Right ventricle myocardium inferior (tissue), 1 donor: ENCODE measurements at regions not wholly inside any gene's neighbourhood (a gene's known extent, or its start where the extent isn't known, plus 50 kb on each side); places are given as distances from the start of the nearest gene placed in this dataset.

Source experiments
- ATAC-seq: fragments of 200-7000 bp; cut with Tn5 transposase; one replicate; pipeline ENCODE4 v1.9.1; 2020; ENCODE audit warnings: mild to moderate bottlenecking, moderate library complexity
- DNase-seq: peaks from one replicate; pipeline ENCODE4 v3.0.0; 2021; ENCODE audit errors: missing footprints
- intact Hi-C: fragments of 100-400 bp; cut with DNase I; formaldehyde crosslinking; loops from one replicate; pipeline ENCODE4 v1.11.0; 2022
- donor health status: DM: no; HTN: yes; CAD: no; lungs with severe emphysema.

DNA sequence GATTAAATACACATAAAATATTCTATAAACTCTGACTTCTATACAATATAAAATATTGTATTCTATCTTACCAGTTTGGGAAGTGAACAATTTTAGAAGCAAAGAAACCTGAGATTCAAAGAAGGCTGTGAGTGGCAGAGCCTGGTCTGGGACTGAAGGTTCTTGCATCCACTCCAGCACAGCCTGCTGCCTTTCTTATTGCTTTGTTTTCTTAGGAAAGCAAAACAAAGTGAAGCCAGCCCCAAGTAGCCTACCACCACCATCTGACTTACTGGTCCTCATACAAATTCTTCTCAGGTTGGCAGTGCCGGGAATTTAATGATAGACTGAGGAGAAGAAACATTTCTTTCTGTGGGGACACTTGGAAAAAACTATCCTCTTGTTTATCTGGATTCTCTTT lies 129.7 kb upstream of the SMAD1 start:
- no peak for DNase-seq
- ATAC-seq, result no peak
- intact Hi-C loops, result no loop called here

DNA sequence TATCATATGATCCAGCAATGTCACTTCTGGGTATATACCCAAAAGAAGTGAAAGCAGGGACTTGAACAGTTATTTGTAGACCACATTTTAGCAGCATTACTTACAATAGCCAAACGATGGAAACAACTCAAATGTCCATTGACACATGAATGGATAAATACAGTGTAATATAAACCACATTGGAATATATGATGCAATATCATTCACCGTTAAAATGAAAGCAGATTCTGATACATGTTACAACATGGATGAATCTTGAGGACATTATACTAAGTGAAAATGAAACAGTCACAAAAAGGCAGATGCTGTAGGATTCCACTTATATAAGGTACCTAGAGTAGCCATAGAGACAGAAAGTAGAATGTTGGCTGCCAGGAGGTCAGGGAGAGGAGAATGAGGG lies 130.5 kb upstream of the SMAD1 start:
- ATAC-seq (no peak), DNase-seq (no peak)
- intact Hi-C loops, result no loop called here

DNA sequence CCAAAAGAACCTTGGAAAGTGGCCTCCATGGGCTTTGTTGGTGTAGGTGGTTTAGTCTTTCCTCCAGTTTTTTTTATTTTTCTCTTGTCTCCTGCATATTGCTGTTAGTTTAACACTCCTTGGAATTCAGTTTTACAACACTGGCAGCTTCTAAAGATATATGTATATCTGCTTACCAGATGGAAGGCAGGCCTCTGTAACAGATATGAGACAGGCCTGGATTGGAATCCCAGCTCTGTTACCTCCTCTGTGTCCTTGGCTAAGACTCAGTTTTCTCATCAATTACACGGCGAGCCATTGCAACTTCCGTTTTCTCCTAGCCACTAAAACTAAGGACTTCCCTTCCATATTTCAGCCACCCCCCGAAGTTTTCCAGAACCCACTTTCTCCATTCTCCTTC lies 133.4 kb upstream of the SMAD1 start:
- intact Hi-C loops, result no loop called here

DNA sequence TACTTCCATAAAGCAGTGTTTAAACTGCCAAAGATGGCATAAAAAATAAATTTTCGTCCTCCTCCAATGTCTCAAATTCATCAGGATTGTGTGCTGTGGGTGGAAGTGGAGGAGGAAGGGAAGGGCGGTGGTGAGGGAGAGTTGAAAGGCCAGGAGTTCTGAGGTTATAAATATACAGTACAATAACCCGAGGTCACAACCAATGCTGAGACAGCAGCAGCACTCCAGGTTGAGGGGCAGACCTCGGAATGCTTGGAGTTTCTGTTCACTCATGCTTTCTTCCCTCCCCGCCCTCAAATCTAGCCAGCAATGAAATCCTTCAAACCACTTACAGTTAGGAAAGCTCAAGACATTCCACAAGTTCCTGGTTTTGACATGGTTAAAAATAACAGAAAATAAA lies 134.0 kb upstream of the SMAD1 start:
- ATAC-seq (no peak), DNase-seq (no peak)
- intact Hi-C loops, result no loop called here

More for the DNA sequence above, 133.4 kb upstream of the SMAD1 start:
- DNase-seq, result no peak
- ATAC-seq, result no peak

DNA sequence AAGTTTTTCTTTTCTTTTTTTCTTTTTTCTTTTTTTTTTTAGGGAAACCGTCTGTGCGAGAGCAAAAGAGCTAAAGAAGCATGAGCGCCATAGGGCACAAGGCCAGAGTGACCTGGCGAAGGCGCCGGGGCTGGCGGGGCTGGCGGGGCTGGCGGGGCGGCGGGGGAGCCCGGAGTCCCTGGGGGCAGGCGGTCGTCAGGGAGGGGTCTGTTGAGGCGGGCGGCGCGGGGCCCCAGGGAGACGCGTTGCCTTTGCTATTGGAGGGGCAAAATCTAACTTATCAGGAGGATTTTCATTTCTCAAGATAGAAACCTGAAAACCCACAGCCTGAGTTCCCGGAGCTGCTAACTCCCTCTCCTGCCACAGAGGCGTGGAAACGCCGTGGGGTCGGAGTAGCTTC lies 135.6 kb upstream of the SMAD1 start:
- intact Hi-C loops, result no loop called here
- DNase-seq (no peak), ATAC-seq (no peak)

DNA sequence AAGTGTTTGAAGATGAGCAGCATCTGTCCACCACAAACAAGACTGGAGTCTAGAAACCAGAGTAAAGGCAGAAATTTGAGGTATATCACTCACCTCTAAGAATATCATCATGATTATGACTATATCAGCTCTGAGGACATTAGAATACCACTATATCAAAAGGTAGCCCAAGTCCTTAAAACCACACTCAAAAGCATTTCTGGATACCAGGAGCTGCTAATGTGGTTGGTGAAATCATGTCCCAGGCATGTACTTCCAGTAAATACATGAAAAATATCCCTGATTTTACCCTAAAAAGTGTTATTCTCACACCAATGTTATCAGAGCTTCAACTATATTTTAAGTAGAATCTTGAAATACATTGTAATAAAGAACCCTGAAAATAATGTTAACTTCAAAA lies 136.3 kb upstream of the SMAD1 start:
- DNase-seq (no peak), ATAC-seq (no peak)
- intact Hi-C loops, result no loop called here

DNA sequence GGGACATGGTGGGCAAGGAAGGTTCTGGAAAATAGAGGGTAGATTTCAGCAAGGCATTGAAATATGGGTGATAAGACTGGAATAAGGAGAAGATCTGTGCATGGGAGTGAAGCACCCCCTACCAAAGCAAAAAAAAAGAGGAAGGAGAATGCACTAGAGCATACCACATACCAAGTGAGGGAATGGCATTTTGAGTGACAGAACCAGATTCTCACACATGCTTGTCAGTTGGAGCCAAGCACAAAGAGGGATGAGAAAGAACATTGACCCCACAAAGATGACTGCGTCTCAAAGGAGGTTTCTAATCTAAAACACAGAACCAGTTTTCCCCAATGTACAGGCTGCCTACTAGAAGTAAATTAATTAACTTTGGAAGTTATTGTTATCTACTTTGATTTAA lies 140.3 kb upstream of the SMAD1 start:
- ATAC-seq (no peak), DNase-seq (no peak)
- intact Hi-C loops, result no loop called here

DNA sequence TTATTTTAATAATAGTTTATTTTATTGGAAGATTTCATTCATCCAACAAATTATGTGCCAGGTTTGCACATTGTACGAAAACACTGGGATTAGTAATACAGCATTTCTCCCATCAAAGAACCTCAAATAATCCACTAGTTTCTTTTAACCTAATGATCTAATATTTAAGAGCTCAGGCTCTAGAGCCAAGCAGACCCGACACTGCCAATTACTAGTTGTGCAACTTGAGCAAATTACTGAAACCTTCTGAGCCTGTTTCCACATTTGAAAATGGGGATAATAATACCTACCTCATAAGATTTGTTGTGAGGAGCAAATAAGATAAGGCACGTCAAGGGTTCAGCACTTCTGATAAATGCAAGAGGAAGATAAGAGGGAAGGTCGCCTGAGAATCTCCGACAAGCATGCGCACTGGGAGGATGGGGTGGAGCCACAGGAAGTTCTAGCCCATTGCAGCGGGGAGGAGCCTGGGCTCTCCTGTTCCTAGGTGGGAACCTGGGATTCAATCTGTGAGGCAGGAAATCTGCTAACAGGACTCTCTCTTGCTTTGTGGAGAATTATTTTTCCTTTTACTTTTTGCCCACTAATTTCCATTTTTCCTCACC lies 141.5 kb upstream of the SMAD1 start:
- DNase-seq (no peak), ATAC-seq (no peak)
- intact Hi-C loops, result no loop called here

DNA sequence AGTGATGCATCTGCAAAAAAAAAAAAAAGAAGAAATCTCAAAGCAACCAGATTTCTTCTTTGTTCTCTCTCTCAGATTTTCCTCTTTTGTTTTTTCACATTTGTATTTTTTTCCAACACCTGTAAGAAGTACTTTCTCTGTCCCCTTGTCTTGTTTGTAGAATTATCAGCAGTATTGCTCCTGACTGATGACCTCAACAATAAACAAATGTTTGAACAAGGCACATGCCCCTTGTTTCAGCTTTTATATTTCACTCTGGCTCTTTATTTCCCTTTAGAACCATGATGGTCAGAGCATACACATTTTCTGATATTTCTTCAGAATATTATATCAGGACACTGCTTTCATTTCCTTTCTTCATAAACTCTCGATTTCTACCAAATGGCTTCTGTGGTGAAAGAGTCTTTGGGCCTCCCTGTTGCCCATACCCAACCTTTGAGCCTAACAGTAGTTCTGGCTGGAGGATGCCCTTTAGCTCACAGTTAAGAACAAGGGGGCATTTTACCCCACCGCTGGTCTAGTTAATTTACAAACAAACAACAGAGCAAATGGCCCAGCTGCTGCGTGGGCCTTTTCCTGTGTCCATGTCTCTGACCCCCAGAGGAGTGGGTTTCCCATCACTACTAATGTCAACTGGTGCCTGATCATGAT lies 142.5 kb upstream of the SMAD1 start:
- DNase-seq (no peak), ATAC-seq (no peak)
- intact Hi-C loops, result no loop called here

DNA sequence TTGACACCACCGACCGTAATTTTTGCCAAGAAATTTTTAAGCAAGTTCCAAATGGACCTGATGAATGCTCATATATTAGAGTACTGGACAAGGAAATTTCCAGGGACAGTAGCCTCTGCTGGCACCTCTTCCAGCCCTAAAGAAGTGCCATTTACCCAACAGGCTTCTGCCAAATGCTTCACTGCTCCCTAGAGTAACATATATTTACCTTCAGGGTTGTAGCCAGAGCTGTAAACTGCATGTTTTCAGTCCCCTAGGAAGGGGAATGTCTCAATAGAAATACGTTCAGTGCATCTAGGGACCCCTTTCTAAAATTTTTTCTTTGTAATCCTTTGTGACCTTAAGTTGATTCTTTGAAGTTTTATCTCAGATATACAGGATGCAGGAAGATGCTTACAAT lies 143.1 kb upstream of the SMAD1 start:
- ATAC-seq (no peak), DNase-seq (no peak)
- intact Hi-C loops, result no loop called here

DNA sequence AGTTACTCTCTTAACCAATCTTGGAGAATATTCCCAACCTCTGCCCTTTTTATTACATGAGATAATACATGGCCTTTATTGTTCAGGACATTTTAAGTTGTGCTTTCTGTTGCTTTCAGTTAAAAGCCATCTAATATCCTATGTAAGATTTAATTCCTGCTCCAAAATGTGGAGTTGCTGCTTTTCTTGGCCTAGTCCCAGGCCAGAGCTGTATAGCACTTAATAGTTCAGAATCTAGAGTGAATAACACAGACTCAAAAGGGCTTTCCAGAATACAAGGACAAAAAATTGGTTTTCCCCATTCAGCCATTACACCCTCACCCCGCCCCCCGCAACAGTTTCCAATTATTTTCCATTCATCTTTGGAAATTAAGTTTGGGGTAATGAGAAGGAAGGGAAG lies 144.3 kb upstream of the SMAD1 start:
- DNase-seq (no peak), ATAC-seq (no peak)
- intact Hi-C loops, result no loop called here

DNA sequence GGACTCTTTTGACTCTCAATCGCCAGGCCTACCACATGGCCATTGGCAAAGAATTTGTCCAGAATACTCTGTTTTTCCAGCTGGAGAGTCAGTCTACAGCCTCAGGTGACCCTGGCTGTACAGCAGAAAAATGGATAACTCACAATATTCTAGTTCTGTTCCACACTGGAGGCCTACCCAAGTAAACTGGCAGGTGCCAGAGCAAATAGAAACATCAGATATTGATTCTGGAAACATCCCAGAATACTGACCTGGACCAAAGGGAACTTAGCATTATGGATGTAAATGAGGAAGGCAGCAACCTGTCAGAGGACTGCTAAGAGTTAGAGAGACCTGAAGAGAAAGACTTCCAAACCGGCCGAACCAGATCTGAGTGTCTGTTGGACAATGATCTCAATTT lies 147.9 kb upstream of the SMAD1 start:
- DNase-seq, result no peak
- no peak for ATAC-seq
- intact Hi-C loops, result no loop called here

DNA sequence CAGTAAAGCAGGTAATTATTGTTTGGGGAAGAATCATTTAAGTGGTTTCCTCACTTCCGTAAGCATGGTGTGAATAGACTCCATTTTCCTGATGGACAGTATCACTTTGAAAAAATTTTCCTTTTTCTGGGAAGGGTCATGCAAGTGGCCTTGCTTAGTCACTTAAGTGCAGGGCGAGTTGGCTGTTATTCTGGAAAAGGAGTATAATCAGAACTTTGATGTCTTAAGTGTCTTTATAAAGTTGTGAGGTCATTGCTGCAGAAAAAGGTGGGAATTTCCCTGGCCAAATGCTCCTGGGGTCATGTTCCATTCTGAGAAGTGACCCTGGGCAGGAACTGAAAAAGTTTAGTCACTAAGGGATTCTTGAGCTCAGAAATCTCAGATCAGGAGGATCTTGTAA lies 146.1 kb upstream of the OTUD4 start:
- intact Hi-C loops, result no loop called here
- DNase-seq, result no peak
- ATAC-seq, result no peak

DNA sequence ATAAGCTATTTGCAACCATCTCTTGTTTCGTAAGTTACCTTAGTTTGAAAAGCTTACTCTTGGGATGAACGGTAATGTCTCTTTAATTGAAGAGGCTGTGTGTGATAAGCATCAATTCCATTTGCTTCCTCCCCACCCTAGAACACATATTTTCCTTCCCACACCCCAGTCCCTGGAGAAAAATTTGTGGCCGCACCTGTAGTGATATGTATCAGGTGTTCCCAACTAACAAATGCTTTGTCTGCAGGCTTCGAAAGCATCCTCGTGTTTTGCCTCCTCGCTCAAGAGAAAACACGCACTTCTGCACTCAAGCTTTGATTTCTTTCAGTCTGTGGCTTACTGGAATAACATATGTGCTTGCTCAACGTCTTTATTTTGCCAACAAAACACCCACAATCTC lies 143.8 kb upstream of the OTUD4 start:
- ATAC-seq (no peak), DNase-seq (no peak)
- intact Hi-C loops, result no loop called here

DNA sequence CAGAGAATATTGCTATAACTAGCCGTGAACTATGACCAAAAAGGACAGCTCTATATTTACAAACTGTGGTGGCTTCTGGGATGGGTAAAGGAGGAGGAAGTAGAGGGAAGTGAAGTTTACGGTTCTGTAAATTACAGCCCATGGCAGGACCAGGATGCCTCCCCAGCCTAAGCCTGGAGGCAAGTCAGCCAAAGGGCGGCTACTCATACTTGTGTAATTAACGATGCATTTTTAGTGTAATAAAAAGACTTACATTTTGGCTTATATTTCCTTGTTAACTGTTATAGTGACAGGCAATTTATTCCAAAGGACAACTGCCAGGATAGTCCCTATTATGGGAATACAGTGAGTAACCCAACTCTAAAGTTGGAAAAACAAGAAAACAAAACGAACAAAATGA lies 139.9 kb upstream of the OTUD4 start:
- no peak for ATAC-seq
- intact Hi-C loops, result no loop called here

DNA sequence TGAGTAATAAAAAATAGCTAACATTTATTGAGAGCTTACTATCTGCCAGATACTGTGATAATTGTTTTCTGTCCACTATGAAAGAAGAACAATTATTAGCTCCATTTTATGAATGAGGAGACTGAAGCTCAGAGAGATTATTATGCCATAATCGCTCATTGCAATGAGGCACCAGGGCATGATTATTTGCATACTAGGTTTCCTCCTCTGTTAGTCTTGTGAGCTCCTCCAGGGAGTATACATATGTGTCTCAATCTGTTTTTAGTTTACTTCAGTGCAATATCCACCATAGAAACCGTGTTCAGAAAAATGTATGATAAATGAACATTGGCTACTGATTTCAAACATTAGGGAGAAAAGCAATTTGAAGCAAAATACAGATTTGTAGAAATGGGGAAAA lies 139.4 kb upstream of the OTUD4 start:
- DNase-seq (no peak), ATAC-seq (no peak)
- intact Hi-C loops, result no loop called here

More for the DNA sequence above, 139.9 kb upstream of the OTUD4 start:
- no peak for DNase-seq

DNA sequence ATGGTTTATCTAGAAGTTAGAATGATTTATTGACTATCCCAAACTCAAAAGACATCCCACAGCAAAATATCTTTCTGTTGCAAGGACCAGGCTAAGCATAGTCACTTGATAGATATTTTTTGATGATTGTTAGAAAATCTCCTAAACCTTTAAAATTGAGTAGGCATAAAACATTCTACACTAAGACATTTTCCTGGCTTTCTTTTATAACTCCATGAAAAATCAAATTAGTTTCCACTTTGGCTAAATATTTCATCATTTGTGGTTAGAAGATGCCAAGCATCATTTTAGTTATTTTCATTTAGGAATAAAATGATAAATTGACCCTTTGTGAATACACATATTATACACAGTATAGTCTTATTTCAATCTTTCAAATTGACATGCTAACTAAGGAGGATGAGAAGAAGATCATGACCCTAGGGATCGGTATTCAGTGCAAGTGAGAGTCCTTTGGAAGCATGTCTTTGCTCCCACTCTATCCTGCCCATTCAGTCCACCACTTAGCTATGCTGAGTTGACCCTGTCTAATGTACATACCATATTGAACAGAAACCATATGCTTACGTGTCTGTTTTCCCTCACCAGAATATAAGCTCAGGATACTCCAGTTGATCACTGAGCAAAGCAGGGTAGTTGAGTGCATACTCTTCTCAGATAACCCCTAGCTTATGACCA lies 136.6 kb upstream of the OTUD4 start:
- intact Hi-C loops, result no loop called here
- no peak for ATAC-seq

DNA sequence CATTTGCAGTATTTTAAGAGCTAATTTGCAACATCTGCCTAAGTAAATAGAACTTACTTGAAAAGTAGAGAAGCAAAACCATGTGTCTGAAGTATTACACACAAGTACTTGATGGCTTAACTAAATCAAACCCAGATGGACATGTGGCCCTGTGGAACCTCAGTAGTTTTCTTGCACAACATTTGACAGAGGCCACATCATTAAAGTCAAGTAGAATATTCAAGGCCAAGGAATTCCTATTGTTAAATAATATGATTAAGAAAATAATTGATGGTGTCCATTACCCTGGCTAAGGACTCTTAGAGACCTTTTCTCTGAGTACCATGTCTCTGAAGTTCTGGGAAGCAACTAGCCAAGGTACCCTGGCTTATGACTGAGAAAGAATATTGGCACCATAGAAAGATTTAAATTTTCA lies 135.4 kb upstream of the OTUD4 start:
- ATAC-seq, result no peak
- intact Hi-C loops, result no loop called here
- no peak for DNase-seq

More for the DNA sequence above, 136.6 kb upstream of the OTUD4 start:
- DNase-seq, result no peak

DNA sequence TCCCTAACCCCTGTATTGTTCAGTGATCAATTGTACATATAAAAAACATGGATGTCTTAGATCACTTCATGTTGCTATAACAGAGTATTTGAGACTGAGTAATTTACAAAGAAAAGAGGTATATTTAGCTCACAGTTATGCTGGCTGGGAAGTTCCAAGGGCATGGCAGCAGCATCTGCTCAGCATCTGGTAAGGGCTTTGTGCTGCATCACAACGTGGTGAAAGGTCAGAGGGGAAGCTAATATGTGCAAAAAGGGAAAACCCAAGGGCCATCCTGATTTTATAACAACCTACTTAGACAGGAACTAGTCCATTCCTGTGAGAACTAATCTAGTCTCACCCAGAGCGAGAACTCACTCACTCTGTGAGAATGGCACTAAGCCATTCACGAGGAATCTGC lies 128.2 kb upstream of the OTUD4 start:
- DNase-seq (no peak), ATAC-seq (no peak)

DNA sequence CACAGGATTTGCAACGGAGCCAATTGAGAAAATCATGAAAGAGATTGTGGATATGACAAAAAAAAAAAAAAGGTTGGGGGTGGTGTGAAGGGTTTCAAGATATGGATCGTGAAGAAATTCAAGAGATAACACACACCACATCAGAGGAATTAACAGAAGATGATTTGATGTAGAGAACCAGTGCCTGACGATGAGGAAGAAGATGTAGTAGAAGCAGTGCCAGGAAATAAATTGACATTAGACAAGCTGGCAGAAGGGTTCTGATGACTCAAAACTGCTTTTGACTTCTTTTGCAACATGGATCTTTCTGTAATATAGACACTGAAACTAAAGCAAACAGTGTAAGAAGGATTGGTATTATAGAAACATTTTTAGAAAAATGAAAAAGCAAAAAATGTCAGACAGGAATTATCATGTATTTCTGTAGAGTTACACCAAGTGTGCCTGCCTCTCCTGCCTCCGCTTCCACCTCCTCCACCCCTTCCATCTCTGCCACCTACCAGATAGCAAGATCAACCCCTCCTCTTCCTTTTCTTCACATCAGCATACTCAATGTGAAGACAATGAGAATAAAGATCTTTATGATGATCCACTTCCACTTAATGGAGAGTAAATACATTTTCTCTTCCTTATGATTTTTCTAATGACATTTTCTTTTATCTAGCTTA lies 127.5 kb upstream of the OTUD4 start:
- intact Hi-C loops, result no loop called here
- no peak for ATAC-seq
- no peak for DNase-seq

More for the DNA sequence above, 128.2 kb upstream of the OTUD4 start:
- intact Hi-C loops, result no loop called here
